Effector memory CD4-positive, alpha-beta T cell (primary cell): ENCODE measurements at regions not wholly inside any gene's neighbourhood (a gene's known extent, or its start where the extent isn't known, plus 50 kb on each side); places are given as distances from the start of the nearest gene placed in this dataset.

Source experiments
- DNase-seq, 3 donors: peaks; one replicate each; pipeline ENCODE4 v3.0.0-alpha.2; 2020
- H3K27ac ChIP-seq: 2 replicates; pipeline ENCODE4 v1.7.0; 2013; ENCODE audit warnings: mild to moderate bottlenecking, low read length, moderate library complexity; ENCODE audit not compliant: insufficient read depth, poor library complexity, severe bottlenecking
- H3K27me3 ChIP-seq: replicated peaks from 2 replicates; pipeline ENCODE4 v1.7.0; 2013; ENCODE audit warnings: mild to moderate bottlenecking, low read length; ENCODE audit not compliant: insufficient read depth, control insufficient read depth, poor library complexity, severe bottlenecking
- H3K36me3 ChIP-seq: 2 replicates; pipeline ENCODE4 v1.7.0; 2013; ENCODE audit warnings: mild to moderate bottlenecking, low read length, moderate library complexity; ENCODE audit not compliant: control insufficient read depth, insufficient read depth
- H3K4me1 ChIP-seq: 2 replicates; pipeline ENCODE4 v1.7.0; 2013; ENCODE audit warnings: low read length, mild to moderate bottlenecking; ENCODE audit not compliant: control insufficient read depth, insufficient read depth, poor library complexity, severe bottlenecking
- H3K4me3 ChIP-seq: 2 replicates; pipeline ENCODE4 v1.7.0; 2013; ENCODE audit warnings: low read length, low read depth, mild to moderate bottlenecking; ENCODE audit not compliant: insufficient read depth, poor library complexity, severe bottlenecking
- H3K9me3 ChIP-seq: 2 replicates; pipeline ENCODE4 v1.7.0; 2013; ENCODE audit warnings: mild to moderate bottlenecking, low read length, moderate library complexity; ENCODE audit not compliant: control insufficient read depth

DNA sequence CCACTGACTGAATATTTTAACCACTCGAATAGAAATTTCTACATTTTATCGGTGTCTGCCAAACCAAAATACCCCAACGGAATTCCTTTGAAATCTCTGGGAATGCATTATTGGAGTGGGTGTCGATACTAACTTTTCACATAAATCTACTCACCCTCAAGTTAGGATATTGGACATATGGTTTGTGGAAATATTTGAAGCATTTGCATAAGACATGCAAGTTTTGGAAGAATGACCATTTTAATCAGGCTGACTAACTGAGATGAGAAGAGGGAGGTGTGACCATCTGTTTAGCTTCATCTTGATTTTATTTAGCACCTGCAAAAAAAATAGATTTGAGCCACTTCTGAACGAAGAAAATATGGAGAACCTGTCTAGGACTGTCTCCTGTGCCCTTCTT is 61.2 kb downstream of the KLF6 start:
- H3K27me3 ChIP-seq, result no peaks in the 10 kb centered on the region
- H3K9me3 ChIP-seq, result no peaks in the 10 kb centered on the region
- DNase-seq, result no peak
- no peaks in the 10 kb centered on the region for H3K36me3 ChIP-seq
- no peaks in the 10 kb centered on the region for H3K4me1 ChIP-seq
- H3K4me3 ChIP-seq, result no peak overlapping the region
- H3K27ac ChIP-seq, result no peak overlapping the region

DNA sequence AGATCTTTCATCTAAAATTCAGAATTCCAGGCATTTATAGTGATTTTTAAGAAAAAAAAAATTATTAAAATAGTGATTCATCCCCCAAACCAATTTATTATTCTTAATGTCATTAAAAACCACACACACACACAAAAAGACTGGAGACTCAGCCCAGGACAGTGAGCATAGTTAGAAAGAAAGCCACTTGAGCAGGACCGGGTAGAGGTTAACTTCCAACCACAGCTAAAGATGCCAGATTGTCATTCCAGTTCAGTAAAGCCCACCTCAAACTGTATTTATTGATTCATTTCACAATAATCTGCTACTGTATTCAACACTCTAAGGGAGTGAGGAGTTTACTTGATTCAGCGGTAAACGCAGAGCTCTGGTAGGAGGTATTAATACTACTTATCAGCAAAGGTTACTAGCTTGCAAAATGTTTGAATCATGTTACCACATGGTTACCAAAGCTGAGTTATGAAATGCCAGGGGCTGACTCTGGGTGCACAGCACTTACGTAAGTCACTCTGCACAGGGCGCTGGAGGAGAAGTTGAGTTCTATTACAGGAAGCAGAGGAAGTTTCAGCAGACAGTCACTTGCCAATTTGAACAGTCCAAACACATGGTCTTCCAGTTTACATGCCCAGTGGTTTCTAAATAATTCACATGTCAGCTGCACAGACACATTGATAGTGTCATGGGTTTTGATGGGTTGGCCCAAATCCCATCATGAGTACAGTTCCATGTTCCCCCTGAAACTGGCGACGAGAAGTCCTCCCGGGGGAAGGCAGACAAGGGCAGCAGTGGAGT is 64.6 kb downstream of the KLF6 start:
- no peak overlapping the region for H3K4me3 ChIP-seq
- no peaks in the 10 kb centered on the region for H3K27me3 ChIP-seq
- H3K4me1 ChIP-seq, result no peaks in the 10 kb centered on the region
- H3K36me3 ChIP-seq, result no peaks in the 10 kb centered on the region
- no peak for DNase-seq
- no peak overlapping the region for H3K27ac ChIP-seq
- no peaks in the 10 kb centered on the region for H3K9me3 ChIP-seq

DNA sequence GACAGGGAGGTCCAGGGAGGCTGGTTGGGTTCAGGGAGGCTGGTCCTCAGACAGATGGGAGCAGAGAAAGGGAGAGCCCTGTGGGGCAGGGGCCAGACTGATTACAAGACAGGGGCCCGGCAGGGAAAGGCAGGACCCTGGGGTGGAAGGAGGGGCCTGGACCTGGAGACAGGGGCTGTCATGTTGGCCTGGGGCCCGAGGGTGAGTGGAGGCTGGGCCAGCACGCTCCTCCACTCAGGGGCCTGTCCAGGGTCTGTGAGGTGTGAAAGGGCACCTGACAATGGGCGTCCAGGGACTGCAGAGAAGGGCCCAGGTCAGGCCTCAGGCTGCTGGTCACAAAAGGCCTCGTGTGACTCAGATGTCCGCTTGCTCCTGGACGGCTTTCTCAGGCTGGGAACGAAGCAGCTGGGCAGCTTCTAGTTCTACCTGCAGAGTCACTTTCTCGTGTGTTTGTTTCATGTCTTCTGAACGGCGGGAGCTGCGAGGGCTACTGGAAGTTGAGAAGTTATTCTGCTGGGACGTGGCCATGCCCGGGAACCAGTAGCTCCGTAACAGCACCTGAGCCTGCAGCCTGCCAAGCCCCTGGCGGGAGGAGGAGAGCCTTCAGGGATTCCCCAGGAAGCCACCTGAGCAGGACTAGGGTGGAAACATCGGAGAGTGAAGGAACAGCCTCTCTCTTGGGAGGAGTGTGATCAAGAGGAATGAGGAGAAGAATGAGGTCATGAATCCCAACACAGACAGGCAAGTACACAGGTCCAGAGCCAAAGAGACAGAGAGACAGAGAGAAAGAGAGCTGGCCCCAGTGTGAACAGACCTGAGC is 65.8 kb downstream of the KLF6 start:
- no peak for DNase-seq
- H3K27ac ChIP-seq, result no peak overlapping the region
- no peaks in the 10 kb centered on the region for H3K4me1 ChIP-seq
- no peaks in the 10 kb centered on the region for H3K9me3 ChIP-seq
- H3K36me3 ChIP-seq, result no peaks in the 10 kb centered on the region
- no peak overlapping the region for H3K4me3 ChIP-seq
- no peaks in the 10 kb centered on the region for H3K27me3 ChIP-seq

DNA sequence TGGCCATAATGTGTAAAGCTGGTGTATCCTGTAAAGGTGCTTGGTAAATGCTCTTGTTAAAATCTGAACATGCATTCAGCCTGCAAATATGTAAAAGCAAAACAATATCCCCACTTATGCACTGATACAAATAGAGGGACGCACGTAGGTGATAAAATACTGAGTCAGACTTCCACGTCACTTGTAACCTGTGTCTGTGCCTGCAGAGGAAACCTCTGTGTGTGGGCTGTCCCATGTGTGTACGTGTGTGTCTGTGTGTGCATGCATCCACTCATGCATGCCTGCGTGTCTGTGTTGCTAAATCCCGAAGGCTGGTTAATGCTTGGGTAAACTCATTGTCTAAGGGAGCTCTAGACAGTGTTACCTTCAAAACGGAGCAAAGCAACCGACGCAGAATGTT is 68.9 kb downstream of the KLF6 start:
- DNase-seq, result no peak
- H3K36me3 ChIP-seq, result no peaks in the 10 kb centered on the region
- no peak overlapping the region for H3K27ac ChIP-seq
- no peak overlapping the region for H3K4me3 ChIP-seq
- no peaks in the 10 kb centered on the region for H3K27me3 ChIP-seq
- H3K9me3 ChIP-seq, result no peaks in the 10 kb centered on the region
- no peaks in the 10 kb centered on the region for H3K4me1 ChIP-seq

DNA sequence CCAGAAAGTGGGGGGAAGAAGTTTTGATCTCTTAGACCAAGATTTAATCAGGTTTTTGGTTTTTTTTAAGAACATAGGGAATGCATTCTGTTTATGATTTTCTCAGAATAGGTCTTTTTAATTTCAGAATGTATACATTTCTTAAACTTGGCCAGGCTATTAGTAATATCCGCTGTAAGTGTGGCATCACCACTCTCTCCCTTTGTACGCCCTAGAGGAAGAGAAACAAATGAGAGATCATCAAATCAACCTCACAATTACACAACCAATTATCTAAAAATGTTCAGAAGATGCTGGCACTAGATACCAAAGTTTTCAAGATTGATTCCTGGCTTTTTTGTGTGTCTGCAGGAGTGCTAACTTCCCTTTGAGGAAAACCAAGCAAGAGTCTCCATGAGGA is 70.0 kb downstream of the KLF6 start:
- no peaks in the 10 kb centered on the region for H3K36me3 ChIP-seq
- H3K27ac ChIP-seq, result no peak overlapping the region
- DNase-seq, result no peak
- H3K4me3 ChIP-seq, result no peak overlapping the region
- no peaks in the 10 kb centered on the region for H3K4me1 ChIP-seq
- H3K9me3 ChIP-seq, result no peaks in the 10 kb centered on the region
- H3K27me3 ChIP-seq, result no peaks in the 10 kb centered on the region

- H3K27me3 ChIP-seq, result no peaks in the 10 kb centered on the region
- no peak overlapping the region for H3K27ac ChIP-seq
- DNase-seq, result no peak
- H3K4me3 ChIP-seq, result no peak overlapping the region
- H3K4me1 ChIP-seq, result no peaks in the 10 kb centered on the region
- H3K9me3 ChIP-seq, result no peaks in the 10 kb centered on the region
- H3K36me3 ChIP-seq, result no peaks in the 10 kb centered on the region
These were observed 70.5 kb downstream of the KLF6 start for GRCh38 chr10:3714531-3714930.

- Histone ChIP-seq H3K27ac (no peak overlapping the region), H3K36me3 (no peaks in the 10 kb centered on the region), H3K4me1 (no peaks in the 10 kb centered on the region), H3K27me3 (no peaks in the 10 kb centered on the region), H3K4me3 (no peak overlapping the region), H3K9me3 (no peaks in the 10 kb centered on the region)
- DNase-seq, result no peak
These were observed 72.3 kb downstream of the KLF6 start for GRCh38 chr10:3712707-3713106.

GRCh38 chr10:3711918-3712317 is 73.1 kb downstream of the KLF6 start:
- DNase-seq, result no peak
- H3K36me3 ChIP-seq, result no peaks in the 10 kb centered on the region

DNA sequence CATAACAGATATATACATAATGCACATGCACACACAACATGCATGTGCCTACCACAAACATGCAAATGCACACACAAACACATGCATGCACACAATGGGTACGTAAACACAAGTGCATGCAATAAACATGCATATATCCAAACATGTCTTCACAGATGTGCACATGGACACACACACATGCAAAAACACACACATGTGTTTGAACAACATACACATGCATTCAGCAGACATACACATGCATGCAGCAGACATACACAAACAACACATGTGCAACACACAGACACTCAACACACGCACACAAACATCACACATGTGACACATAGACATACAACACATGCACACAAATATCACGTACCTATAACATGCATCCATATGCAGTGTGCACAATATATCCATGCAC is 74.2 kb downstream of the KLF6 start:
- Histone ChIP-seq H3K36me3 (no peaks in the 10 kb centered on the region), H3K27ac (no peak overlapping the region), H3K4me1 (no peaks in the 10 kb centered on the region), H3K4me3 (no peak overlapping the region), H3K27me3 (no peaks in the 10 kb centered on the region), H3K9me3 (no peaks in the 10 kb centered on the region)
- no peak for DNase-seq

More at GRCh38 chr10:3711918-3712317, 73.1 kb downstream of the KLF6 start:
- H3K27me3 ChIP-seq, result no peaks in the 10 kb centered on the region
- H3K9me3 ChIP-seq, result no peaks in the 10 kb centered on the region
- no peak overlapping the region for H3K27ac ChIP-seq
- H3K4me1 ChIP-seq, result no peaks in the 10 kb centered on the region
- no peak overlapping the region for H3K4me3 ChIP-seq

DNA sequence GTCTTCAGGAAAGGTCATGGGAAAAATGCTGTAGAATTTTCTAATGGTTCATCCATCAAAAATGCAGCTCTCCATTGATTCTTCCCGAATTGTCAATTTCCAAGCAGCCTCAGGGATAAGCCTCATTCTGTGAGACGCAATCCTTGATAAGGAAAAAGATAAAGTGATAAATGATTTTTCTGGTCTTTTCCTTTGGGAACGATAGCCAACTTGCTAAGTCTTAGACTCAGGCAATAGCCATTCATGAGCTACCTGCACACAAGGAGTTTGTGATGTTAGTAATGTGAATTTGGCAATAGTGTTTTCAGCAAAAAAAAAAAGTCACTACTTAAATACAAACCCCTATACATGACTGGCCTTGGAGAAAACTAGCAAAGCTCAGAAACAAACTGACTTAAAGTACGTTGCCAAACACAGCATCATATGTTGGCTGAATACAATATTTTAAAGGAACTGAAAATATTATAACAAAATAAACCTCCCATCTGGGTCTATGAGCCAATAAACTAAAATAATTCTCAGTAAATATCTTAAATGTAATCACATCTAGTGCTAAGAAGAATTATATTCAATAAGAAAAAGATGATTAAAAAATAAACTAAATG is 75.5 kb downstream of the KLF6 start:
- H3K4me3 ChIP-seq, result no peak overlapping the region
- no peak overlapping the region for H3K27ac ChIP-seq
- no peaks in the 10 kb centered on the region for H3K27me3 ChIP-seq
- H3K9me3 ChIP-seq, result no peaks in the 10 kb centered on the region
- DNase-seq, result no peak
- H3K4me1 ChIP-seq, result no peaks in the 10 kb centered on the region
- H3K36me3 ChIP-seq, result no peaks in the 10 kb centered on the region
